GM12892 (cell line): ENCODE measurements at regions not wholly inside any gene's neighbourhood (a gene's known extent, or its start where the extent isn't known, plus 50 kb on each side); places are given as distances from the start of the nearest gene placed in this dataset.

ENCODE experiments used
- POLR2A ChIP-seq: IDR thresholded peaks from 2 replicates; pipeline ENCODE4 v1.6.1; 2011; ENCODE audit warnings: low read depth, low read length, control low read depth
- POLR2AphosphoS5 ChIP-seq: IDR thresholded peaks from 2 replicates; pipeline ENCODE4 v1.6.1; 2011; ENCODE audit warnings: low read depth, low read length, control low read depth

DNA sequence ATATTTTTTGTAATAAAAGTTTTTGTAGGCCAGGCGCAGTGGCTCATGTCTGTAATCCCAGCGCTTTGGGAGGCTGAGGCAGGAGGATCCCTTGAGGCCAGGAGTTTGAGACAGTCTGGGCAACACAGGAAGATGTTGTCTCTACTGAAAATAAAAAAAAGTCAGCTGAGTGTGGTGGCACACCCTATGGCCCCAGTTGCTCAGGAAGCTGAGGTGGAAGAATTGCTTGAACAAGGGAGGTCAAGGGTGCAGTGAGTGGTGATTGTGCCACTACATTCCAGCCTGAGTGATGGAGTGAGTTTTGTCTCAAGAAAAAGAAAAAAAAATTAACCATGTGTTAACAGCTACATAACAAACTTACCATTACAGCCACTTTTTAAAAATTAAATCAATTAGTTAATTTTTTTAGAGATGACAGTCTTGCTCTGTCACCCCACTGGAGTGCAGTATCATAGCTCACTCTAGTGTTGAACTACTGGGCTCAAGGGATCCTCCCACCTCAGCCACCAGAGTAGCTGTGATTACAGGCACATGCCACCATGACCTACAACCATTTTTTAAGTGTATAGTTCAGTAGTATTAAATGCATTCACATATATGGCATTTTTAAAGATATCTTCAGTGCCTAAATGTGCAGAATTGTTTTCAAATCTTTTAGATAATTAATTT, 67.2 kb upstream of the ACYP2 start:
- TF ChIP-seq POLR2A, result no peak
- TF ChIP-seq POLR2AphosphoS5, result no peak
